ENCODE measurements at regions not wholly inside any gene's neighbourhood (a gene's known extent, or its start where the extent isn't known, plus 50 kb on each side); places are given as distances from the start of the nearest gene placed in this dataset.

- no peak overlapping the region for H2BK12ac ChIP-seq (ENCODE audit: low read depth, low read length)
- H2BK15ac ChIP-seq (ENCODE audit: low read length) = no peak overlapping the region
- ChIA-PET CTCF (ENCODE audit: partially characterized antibody) (interaction anchor here (0.7 to 3.4 kb wide), 4 partner anchors 14 to 96 kb away, joined by 3 to 13 read pairs (median 4); no protein-coding TSS in a partner anchor), POLR2A (ENCODE audit: partially characterized antibody) (interaction anchor here (1.1 kb wide), 2 partner anchors 22 to 112 kb away, joined by 3 read pairs; partner anchors contain the start of genes CDC45 and UFD1)
- no peaks in the 10 kb centered on the region for H4K20me1 ChIP-seq (replicated peaks in 1 of 2; ENCODE audit: control insufficient read depth in 1 of 2, insufficient read depth in 2 of 2, low read length in 2 of 2)
- no peak overlapping the region for H4K5ac ChIP-seq (ENCODE audit: insufficient read length, low read depth, low read length)
- no peaks in the 10 kb centered on the region for H3K4me1 ChIP-seq (replicated peaks in 1 of 4; ENCODE audit: control insufficient read depth in 3 of 4, insufficient read depth in 4 of 4, low read length in 3 of 4)
- no peaks in the 10 kb centered on the region for H3K23me2 ChIP-seq (ENCODE audit: low read depth, low read length)
- H3K27me3 ChIP-seq (replicated peaks in 1 of 4; ENCODE audit: control insufficient read depth in 3 of 4, extremely low read depth in 1 of 4, insufficient read depth in 3 of 4, low read length in 3 of 4) = no peaks in the 10 kb centered on the region
- H2BK120ac ChIP-seq (replicated peaks; ENCODE audit: low read depth, low read length) = no peak overlapping the region
- no peak overlapping the region for H3K18ac ChIP-seq (ENCODE audit: extremely low read depth, low read length)
- no peak overlapping the region for H3K4me2 ChIP-seq (ENCODE audit: insufficient read depth in 1 of 2, low read depth in 2 of 2, low read length in 2 of 2)
- H4K91ac ChIP-seq (replicated peaks; ENCODE audit: insufficient read length, low read length) = no peak overlapping the region
- H3K36me3 ChIP-seq (ENCODE audit: control insufficient read depth in 2 of 4, insufficient read depth in 4 of 4, low read length in 3 of 4) = no peaks in the 10 kb centered on the region
- H2AK5ac ChIP-seq (ENCODE audit: low read depth, low read length) = no peak overlapping the region
- H2BK5ac ChIP-seq (ENCODE audit: low read depth, low read length) = no peak overlapping the region
- H4K8ac ChIP-seq (ENCODE audit: extremely low read depth, insufficient read depth, low read length) = no peak overlapping the region
- TF ChIP-seq BACH1 (IDR thresholded peaks at IDR 0.05; ENCODE audit: low read length) = no peak
- no peak for TF ChIP-seq CREB1 (IDR thresholded peaks at IDR 0.05)
- TF ChIP-seq KDM1A (IDR thresholded peaks at IDR 0.05; ENCODE audit: borderline replicate concordance, low read length) = no peak
- no peak for TF ChIP-seq CBX8 (IDR thresholded peaks at IDR 0.05; ENCODE audit: borderline replicate concordance, low read depth, low read length)
- no peak for TF ChIP-seq POU5F1 (IDR thresholded peaks at IDR 0.05; ENCODE audit: low read depth, low read length)
- TF ChIP-seq CEBPB (IDR thresholded peaks at IDR 0.05; ENCODE audit: low read depth, low read length) = no peak
- no peak for TF ChIP-seq NANOG (IDR thresholded peaks at IDR 0.05; ENCODE audit: insufficient read depth, low read depth, low read length, poor library complexity, severe bottlenecking)
- no peak for TF ChIP-seq HDAC2 (IDR thresholded peaks at IDR 0.05; ENCODE audit: borderline replicate concordance in 1 of 2, low read depth in 2 of 2, low read length in 2 of 2)
- TF ChIP-seq CHD2 (IDR thresholded peaks at IDR 0.05; ENCODE audit: low read length) = no peak
- TF ChIP-seq TCF12 (IDR thresholded peaks at IDR 0.05; ENCODE audit: low read depth, low read length) = no peak
- TF ChIP-seq SP2 (IDR thresholded peaks at IDR 0.05; ENCODE audit: low read length) = no peak
- H3K4ac ChIP-seq (replicated peaks; ENCODE audit: insufficient read length, low read depth, low read length) = no peak overlapping the region
- H3K79me1 ChIP-seq (ENCODE audit: low read depth, low read length) = no peaks in the 10 kb centered on the region
- no peak for FAIRE-seq
- H3K79me2 ChIP-seq (ENCODE audit: control insufficient read depth in 1 of 2, insufficient read depth in 2 of 2, low read length in 2 of 2) = no peaks in the 10 kb centered on the region
- no peak overlapping the region for H3K9ac ChIP-seq (replicated peaks in 1 of 4; ENCODE audit: extremely low read depth in 1 of 4, low read depth in 3 of 4, low read length in 3 of 4)
- WGBS, 2 experiments (ENCODE audit: extremely low coverage in 1 of 2, insufficient coverage in 1 of 2, insufficient read length in 1 of 2, insufficient replicate concordance in 2 of 2, low coverage in 1 of 2, low lambda C conversion rate in 2 of 2, missing lambda C conversion rate in 1 of 2) = 83% methylated on average over 2 of the region's 2 CpGs; no CpG with 5 or more reads in 1 of the 2 experiments
- no peak overlapping the region for H3K27ac ChIP-seq (ENCODE audit: low read depth, low read length)
- no peak overlapping the region for H3K4me3 ChIP-seq (ENCODE audit: extremely low read depth in 1 of 4, insufficient read depth in 2 of 4, low read depth in 3 of 4, low read length in 4 of 4)
- H3K14ac ChIP-seq (ENCODE audit: insufficient read length) = no peak overlapping the region
- no peak overlapping the region for H2AFZ ChIP-seq (ENCODE audit: low read length)
- H3K23ac ChIP-seq (ENCODE audit: insufficient read length) = no peak overlapping the region
- DNase-seq (ENCODE audit: low read depth in 1 of 2, low spot score in 2 of 2) = no peak
- H3K9me3 ChIP-seq (ENCODE audit: insufficient read depth in 2 of 2, low read depth in 1 of 2, low read length in 1 of 2) = no peaks in the 10 kb centered on the region
- H2BK20ac ChIP-seq (ENCODE audit: low read length) = no peak overlapping the region
- H3K56ac ChIP-seq (replicated peaks; ENCODE audit: insufficient read length, low read depth, low read length) = no peak overlapping the region
Measured at GRCh38 chr22:19591568-19591967, 67.4 kb upstream of the CLDN5 start.

Measured in H1 (cell line).